Brain microvascular endothelial cell (primary cell): ENCODE measurements at regions not wholly inside any gene's neighbourhood (a gene's known extent, or its start where the extent isn't known, plus 50 kb on each side); places are given as distances from the start of the nearest gene placed in this dataset.

Experiments used
- DNase-seq: peaks from one replicate; pipeline ENCODE4 v3.0.0-alpha.2; 2020
- H3K27ac ChIP-seq: fragments of 250-450 bp; sonication (Bioruptor Pico); 2 replicates; pipeline ENCODE4 v1.5.1; 2020; ENCODE audit warnings: mild to moderate bottlenecking, moderate library complexity
- H3K27me3 ChIP-seq: fragments of 250-450 bp; sonication (Bioruptor Pico); replicated peaks from 2 replicates; pipeline ENCODE4 v1.5.1; 2020; ENCODE audit warnings: mild to moderate bottlenecking
- H3K36me3 ChIP-seq: fragments of 250-450 bp; sonication (Bioruptor Pico); replicated peaks from 2 replicates; pipeline ENCODE4 v1.5.1; 2020; ENCODE audit warnings: mild to moderate bottlenecking
- H3K4me3 ChIP-seq: 2 replicates; pipeline ENCODE4 v1.5.1; 2011; ENCODE audit warnings: low read depth, mild to moderate bottlenecking, control low read depth, low read length, moderate library complexity
- CTCF ChIP-seq: IDR thresholded peaks from 2 replicates; pipeline ENCODE4 v1.5.1; 2011; ENCODE audit warnings: low read depth, mild to moderate bottlenecking, moderate library complexity, low read length, control low read depth, inconsistent platforms; ENCODE audit errors: missing control alignments
- in situ Hi-C: cut with HindIII; loops from 2 replicates; pipeline ENCODE4 v1.10.0; 2017; ENCODE audit warnings: low sequenced_read_pairs, low pct_ligation_motif_present

DNA sequence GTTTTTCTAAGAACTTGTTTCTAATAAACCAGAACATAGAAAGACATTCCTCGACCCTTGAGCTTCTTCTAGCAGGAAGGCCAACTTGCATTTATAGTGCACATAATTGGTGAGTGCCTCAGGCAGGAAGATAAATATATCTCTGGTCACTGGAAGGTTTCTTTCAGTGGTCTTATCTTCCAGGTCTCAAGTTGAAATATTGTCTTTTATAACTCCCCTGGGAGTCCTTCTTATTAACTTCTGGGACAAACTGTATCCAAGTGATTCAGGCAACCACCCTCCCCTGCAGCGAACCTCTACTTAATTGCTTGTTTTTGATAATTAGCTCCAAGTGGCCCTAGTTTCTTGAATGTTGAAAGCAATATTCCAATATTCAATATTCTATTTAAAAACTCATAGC is 346.8 kb upstream of the GOLIM4 start:
- DNase-seq, result no peak
- H3K27me3 ChIP-seq, result no peaks in the 10 kb centered on the region

GRCh38 chr3:168436245-168436724 is 340.6 kb upstream of the GOLIM4 start:
- Histone ChIP-seq H3K36me3 (no peaks in the 10 kb centered on the region), H3K4me3 (no peak overlapping the region), H3K27me3 (no peaks in the 10 kb centered on the region), H3K27ac (no peak overlapping the region)
- no peak for TF ChIP-seq CTCF
- no peak for DNase-seq
- in situ Hi-C loops, result no loop called here

More for the DNA sequence above, 346.8 kb upstream of the GOLIM4 start:
- H3K27ac ChIP-seq, result no peak overlapping the region
- TF ChIP-seq CTCF, result no peak
- in situ Hi-C loops, result no loop called here
- H3K4me3 ChIP-seq, result no peak overlapping the region
- no peaks in the 10 kb centered on the region for H3K36me3 ChIP-seq

GRCh38 chr3:168431491-168431890 is 335.8 kb upstream of the GOLIM4 start:
- no peak for TF ChIP-seq CTCF
- DNase-seq, result peak; percentile 68
- no peaks in the 10 kb centered on the region for H3K27me3 ChIP-seq
- no peaks in the 10 kb centered on the region for H3K36me3 ChIP-seq
- H3K4me3 ChIP-seq, result no peak overlapping the region
- H3K27ac ChIP-seq, result peak overlapping the region; percentile 42
- in situ Hi-C loops, result no loop called here

GRCh38 chr3:168427835-168428475 is 332.2 kb upstream of the GOLIM4 start:
- Histone ChIP-seq H3K36me3 (no peaks in the 10 kb centered on the region), H3K4me3 (no peak overlapping the region), H3K27me3 (no peaks in the 10 kb centered on the region), H3K27ac (no peak overlapping the region)
- DNase-seq, result no peak
- no peak for TF ChIP-seq CTCF
- in situ Hi-C loops, result no loop called here

DNA sequence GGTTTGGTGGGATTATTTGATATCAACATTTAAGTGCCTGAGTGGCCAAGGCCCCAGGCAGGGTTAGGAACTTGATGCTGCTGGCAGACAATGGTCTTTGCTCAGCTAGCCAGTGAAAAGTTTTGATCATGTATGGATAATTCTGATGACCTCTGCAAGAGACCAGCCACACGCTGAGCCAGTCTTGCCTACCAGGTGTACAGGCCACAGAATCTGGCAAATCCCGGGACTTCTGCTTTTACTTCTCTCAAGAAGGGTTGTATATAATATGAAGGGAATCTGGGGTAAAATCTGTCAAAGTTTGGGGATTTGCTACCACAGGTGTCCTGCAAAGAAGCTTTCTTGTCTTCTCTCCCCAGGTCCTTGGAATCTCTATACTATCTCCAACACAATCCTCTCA is 331.4 kb upstream of the GOLIM4 start:
- H3K36me3 ChIP-seq, result no peaks in the 10 kb centered on the region
- no peak overlapping the region for H3K27ac ChIP-seq
- H3K4me3 ChIP-seq, result no peak overlapping the region
- in situ Hi-C loops, result no loop called here
- no peak for TF ChIP-seq CTCF
- no peak for DNase-seq
- no peaks in the 10 kb centered on the region for H3K27me3 ChIP-seq
